IPS-15b (cell line): ENCODE measurements at regions not wholly inside any gene's neighbourhood (a gene's known extent, or its start where the extent isn't known, plus 50 kb on each side); places are given as distances from the start of the nearest gene placed in this dataset.

Experiments
- H3K27me3 ChIP-seq: one replicate; pipeline ENCODE4 v1.6.1; 2013; ENCODE audit warnings: low read length; ENCODE audit not compliant: control insufficient read depth, insufficient read depth
- H3K36me3 ChIP-seq: one replicate; pipeline ENCODE4 v1.6.1; 2013; ENCODE audit warnings: low read length; ENCODE audit not compliant: control insufficient read depth, insufficient read depth
- H3K4me1 ChIP-seq: one replicate; pipeline ENCODE4 v1.6.1; 2013; ENCODE audit warnings: mild to moderate bottlenecking, low read length; ENCODE audit not compliant: control insufficient read depth, insufficient read depth
- H3K4me3 ChIP-seq: one replicate; pipeline ENCODE4 v1.5.1; 2013; ENCODE audit warnings: low read depth, low read length
- H3K9ac ChIP-seq: one replicate; pipeline ENCODE4 v1.6.1; 2013; ENCODE audit warnings: low read depth, mild to moderate bottlenecking, low read length
- H3K9me3 ChIP-seq: one replicate; pipeline ENCODE4 v1.6.1; 2013; ENCODE audit warnings: mild to moderate bottlenecking, low read length; ENCODE audit not compliant: control insufficient read depth, insufficient read depth

DNA sequence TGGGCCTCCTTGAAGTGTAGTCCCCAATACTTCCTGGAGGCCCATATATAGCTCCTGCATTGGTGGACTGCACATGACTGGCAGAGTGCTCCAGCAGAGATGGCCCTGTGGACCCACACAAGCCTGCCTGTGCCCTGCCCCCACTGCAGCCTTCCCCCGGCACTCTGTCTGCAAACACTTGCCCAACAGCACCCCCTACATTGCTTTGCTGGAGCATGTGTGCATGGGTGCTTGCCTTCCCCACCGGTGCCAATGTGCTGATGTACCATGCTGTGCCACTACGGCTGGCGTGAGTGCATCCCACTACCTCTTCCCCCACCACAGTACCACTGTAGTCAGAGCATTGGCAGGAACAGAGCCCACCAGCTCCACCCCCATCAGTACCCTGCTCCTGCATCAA lies 563.6 kb upstream of the CTNND2 start:
- no peaks in the 10 kb centered on the region for H3K27me3 ChIP-seq
- H3K9me3 ChIP-seq: no peaks in the 10 kb centered on the region

GRCh38 chr5:12460493-12461261 lies 556.4 kb upstream of the CTNND2 start:
- no peaks in the 10 kb centered on the region for H3K36me3 ChIP-seq
- no peaks in the 10 kb centered on the region for H3K27me3 ChIP-seq
- H3K4me3 ChIP-seq: no peak overlapping the region
- no peaks in the 10 kb centered on the region for H3K4me1 ChIP-seq
- H3K9ac ChIP-seq: no peak overlapping the region
- H3K9me3 ChIP-seq: no peaks in the 10 kb centered on the region

More for the DNA sequence above, 563.6 kb upstream of the CTNND2 start:
- no peaks in the 10 kb centered on the region for H3K4me1 ChIP-seq
- no peak overlapping the region for H3K9ac ChIP-seq
- no peak overlapping the region for H3K4me3 ChIP-seq
- H3K36me3 ChIP-seq: no peaks in the 10 kb centered on the region

GRCh38 chr5:12459326-12459725 lies 555.1 kb upstream of the CTNND2 start:
- H3K4me1 ChIP-seq: no peaks in the 10 kb centered on the region
- no peak overlapping the region for H3K9ac ChIP-seq
- H3K9me3 ChIP-seq: no peaks in the 10 kb centered on the region
- no peak overlapping the region for H3K4me3 ChIP-seq
- H3K36me3 ChIP-seq: no peaks in the 10 kb centered on the region
- H3K27me3 ChIP-seq: no peaks in the 10 kb centered on the region

DNA sequence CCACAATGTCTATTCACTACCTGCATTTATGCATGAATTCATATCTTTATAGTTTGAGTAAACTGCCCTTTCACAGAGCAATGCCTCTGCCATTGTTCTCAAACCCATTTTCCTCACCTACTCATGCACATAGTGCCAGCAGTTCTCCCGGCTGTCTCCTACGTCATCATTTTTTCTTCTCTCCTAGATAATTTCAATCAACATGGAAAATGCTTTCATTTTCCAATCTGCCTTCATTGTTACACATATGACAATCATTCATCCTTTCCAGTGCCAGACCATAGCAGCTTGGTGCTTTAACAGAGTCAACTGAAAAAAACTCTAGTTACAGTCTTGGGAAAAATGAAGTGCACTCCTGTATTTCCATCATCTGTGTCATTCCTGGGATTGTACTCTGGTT lies 514.8 kb upstream of the CTNND2 start:
- H3K36me3 ChIP-seq: no peaks in the 10 kb centered on the region
- H3K4me3 ChIP-seq: no peak overlapping the region
- no peaks in the 10 kb centered on the region for H3K9me3 ChIP-seq
- no peaks in the 10 kb centered on the region for H3K27me3 ChIP-seq
- H3K9ac ChIP-seq: no peak overlapping the region
- H3K4me1 ChIP-seq: no peaks in the 10 kb centered on the region

DNA sequence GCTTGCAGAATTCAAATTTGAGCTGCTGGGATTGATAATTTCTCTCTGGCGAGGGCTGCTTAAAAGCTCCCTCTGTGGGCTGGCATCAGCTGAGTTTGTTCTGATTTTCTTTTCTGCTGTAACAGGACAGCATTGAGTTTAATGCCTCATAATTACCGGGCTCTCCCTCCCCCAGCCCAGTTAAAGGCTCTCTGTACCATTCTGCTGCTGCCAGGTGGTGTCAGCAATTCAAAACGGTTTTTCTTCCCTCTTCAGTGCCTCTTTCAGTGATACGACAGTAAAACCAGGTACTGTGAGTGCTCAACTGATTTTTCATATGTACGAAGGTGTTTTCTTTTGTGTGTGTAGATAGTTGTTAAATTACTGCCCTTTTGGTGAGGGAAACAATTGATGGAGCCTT lies 509.3 kb upstream of the CTNND2 start:
- Histone ChIP-seq H3K4me1 (peaks cover 11% of the 10 kb centered on the region), H3K4me3 (no peak overlapping the region), H3K9me3 (no peaks in the 10 kb centered on the region), H3K9ac (no peak overlapping the region), H3K36me3 (no peaks in the 10 kb centered on the region), H3K27me3 (no peaks in the 10 kb centered on the region)

DNA sequence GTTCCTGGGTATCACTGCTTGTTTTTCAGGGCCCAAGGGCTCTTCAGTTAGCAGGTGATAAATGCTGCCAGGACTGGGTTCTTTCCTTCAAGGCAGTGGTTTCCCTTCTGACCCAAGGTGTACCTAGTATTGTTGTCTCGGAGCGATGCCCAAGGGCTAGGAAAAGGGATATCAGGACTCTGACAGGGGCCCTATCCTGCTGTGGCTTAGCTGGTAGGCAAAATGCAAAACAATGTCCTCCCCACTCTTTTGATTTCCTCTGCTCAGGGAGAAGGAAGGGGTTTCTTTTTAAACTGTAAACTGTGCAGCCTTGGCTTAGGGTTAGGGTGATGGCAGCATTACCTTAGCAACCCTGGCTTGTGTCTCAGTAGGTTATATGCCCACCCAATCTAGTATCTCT lies 508.8 kb upstream of the CTNND2 start:
- H3K9me3 ChIP-seq: no peaks in the 10 kb centered on the region
- H3K27me3 ChIP-seq: no peaks in the 10 kb centered on the region
- no peaks in the 10 kb centered on the region for H3K36me3 ChIP-seq
- no peak overlapping the region for H3K9ac ChIP-seq
- no peak overlapping the region for H3K4me3 ChIP-seq
- H3K4me1 ChIP-seq: peaks cover 11% of the 10 kb centered on the region

DNA sequence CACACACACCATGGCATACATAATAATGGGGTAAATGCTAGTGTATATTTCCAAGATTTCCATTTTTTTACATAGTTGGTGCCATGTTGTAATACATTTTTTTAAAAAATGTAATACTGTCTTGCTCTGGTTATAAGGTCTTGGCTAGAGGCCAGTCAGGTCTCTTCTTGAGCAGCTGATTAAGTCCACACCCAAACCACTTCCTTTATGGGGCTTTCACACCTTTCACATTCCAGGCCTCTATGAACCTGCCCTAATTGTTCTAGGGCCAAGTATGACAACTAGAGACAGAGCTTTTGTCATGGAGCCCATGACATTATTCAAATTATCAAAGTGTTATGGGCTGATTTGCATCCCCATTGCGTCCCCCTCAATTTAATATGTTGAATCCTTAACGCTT lies 495.6 kb upstream of the CTNND2 start:
- Histone ChIP-seq H3K4me1 (no peaks in the 10 kb centered on the region), H3K9me3 (no peaks in the 10 kb centered on the region), H3K4me3 (no peak overlapping the region), H3K36me3 (no peaks in the 10 kb centered on the region), H3K9ac (no peak overlapping the region), H3K27me3 (no peaks in the 10 kb centered on the region)

- Histone ChIP-seq H3K36me3 (no peaks in the 10 kb centered on the region), H3K27me3 (no peaks in the 10 kb centered on the region), H3K9ac (no peak overlapping the region), H3K9me3 (no peaks in the 10 kb centered on the region), H3K4me1 (no peaks in the 10 kb centered on the region), H3K4me3 (no peak overlapping the region)
Measured at GRCh38 chr5:12392246-12392645, 488.0 kb upstream of the CTNND2 start.

- no peaks in the 10 kb centered on the region for H3K36me3 ChIP-seq
- H3K9ac ChIP-seq: no peak overlapping the region
- no peaks in the 10 kb centered on the region for H3K27me3 ChIP-seq
- H3K4me1 ChIP-seq: no peaks in the 10 kb centered on the region
- H3K4me3 ChIP-seq: no peak overlapping the region
- no peaks in the 10 kb centered on the region for H3K9me3 ChIP-seq
Measured at GRCh38 chr5:12385095-12385494, 480.8 kb upstream of the CTNND2 start.

DNA sequence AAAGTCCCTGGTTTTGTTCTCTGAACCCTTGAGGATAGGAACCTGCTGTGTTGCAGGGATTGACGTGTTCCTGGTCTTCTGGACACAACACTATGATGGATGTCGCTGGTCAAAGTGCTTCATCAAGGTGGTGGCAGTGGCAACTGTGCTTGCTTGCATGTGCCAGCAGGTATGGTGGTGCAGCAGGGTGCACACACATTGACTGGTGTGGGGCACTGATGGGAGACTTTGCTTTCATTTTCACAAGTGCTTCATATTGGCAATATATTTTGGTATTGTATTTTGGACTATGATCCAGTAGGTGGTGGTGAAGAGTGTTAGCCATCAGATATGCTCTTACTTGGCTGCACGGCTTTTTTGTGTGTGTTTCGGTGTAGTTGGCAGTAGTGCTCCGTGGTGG lies 479.8 kb upstream of the CTNND2 start:
- Histone ChIP-seq H3K9me3 (no peaks in the 10 kb centered on the region), H3K4me3 (no peak overlapping the region), H3K4me1 (no peaks in the 10 kb centered on the region), H3K36me3 (no peaks in the 10 kb centered on the region), H3K27me3 (no peaks in the 10 kb centered on the region), H3K9ac (no peak overlapping the region)

DNA sequence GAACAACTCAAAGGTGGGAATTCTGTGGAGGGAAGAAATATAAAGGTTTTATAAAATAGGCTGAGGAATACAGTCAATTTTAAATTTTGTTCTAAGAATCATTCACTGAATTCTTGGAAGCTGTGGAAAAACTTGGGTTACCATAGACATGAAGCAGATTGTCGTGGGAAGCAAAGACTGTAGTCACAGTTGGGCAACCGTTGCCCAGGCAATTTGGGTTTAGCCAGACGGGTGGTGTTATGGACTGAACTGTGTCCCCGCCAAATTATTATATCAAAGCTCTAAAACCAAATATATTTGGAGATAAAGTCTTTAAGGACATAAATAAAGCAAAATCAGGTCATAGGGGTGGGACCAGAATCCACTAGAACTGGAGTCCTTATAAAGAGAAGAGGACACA lies 463.7 kb upstream of the CTNND2 start:
- H3K27me3 ChIP-seq: no peaks in the 10 kb centered on the region

DNA sequence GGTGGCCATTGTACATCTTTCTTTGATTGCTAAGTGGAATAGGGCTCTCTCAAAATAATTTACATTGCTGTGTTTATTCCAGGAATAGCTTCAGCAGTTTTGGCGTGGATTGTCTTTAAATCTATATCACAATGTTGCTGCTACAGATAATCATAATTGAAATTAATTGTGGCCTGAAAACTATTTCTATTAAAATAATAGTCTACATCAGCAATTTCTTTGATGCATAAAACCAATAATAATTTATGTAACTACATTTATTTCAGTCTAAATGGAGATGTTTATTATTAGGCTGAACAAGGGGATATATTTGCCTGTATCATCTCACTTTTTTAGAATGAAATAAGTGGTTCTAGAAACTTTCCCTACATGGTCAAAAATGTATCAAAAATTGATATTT lies 456.0 kb upstream of the CTNND2 start:
- Histone ChIP-seq H3K27me3 (no peaks in the 10 kb centered on the region), H3K9me3 (no peaks in the 10 kb centered on the region), H3K9ac (no peak overlapping the region), H3K4me3 (no peak overlapping the region), H3K36me3 (no peaks in the 10 kb centered on the region), H3K4me1 (no peaks in the 10 kb centered on the region)

More for the DNA sequence above, 463.7 kb upstream of the CTNND2 start:
- Histone ChIP-seq H3K4me3 (no peak overlapping the region), H3K9ac (no peak overlapping the region), H3K36me3 (no peaks in the 10 kb centered on the region), H3K4me1 (no peaks in the 10 kb centered on the region), H3K9me3 (peaks cover 2% of the 10 kb centered on the region)
